Mesothelial cell of epicardium (in vitro differentiated cells): ENCODE measurements at regions not wholly inside any gene's neighbourhood (a gene's known extent, or its start where the extent isn't known, plus 50 kb on each side); places are given as distances from the start of the nearest gene placed in this dataset.
"Not testable (repeated sequence)": the region's sequence is repeated elsewhere in the genome, so short reads cannot be mapped to it uniquely, and the experiment has no call there.

Experiments used
- DNase-seq, 2 experiments: peaks; one replicate each; pipeline ENCODE4 v3.0.0; 2021; ENCODE audit warnings: low spot score in 2 of 2; ENCODE audit not compliant: unreplicated experiment in 2 of 2
- H3K27ac Mint-ChIP-seq: 2 replicates; pipeline ENCODE4 v1.8.0; 2021; ENCODE audit warnings: mixed read lengths
- H3K27me3 Mint-ChIP-seq: 2 replicates; pipeline ENCODE4 v1.8.0; 2021; ENCODE audit warnings: low read depth, mixed read lengths
- H3K36me3 Mint-ChIP-seq: 2 replicates; pipeline ENCODE4 v1.8.0; 2021; ENCODE audit warnings: mixed read lengths
- H3K4me1 Mint-ChIP-seq: 2 replicates; pipeline ENCODE4 v1.8.0; 2021; ENCODE audit warnings: mixed read lengths
- H3K4me3 Mint-ChIP-seq: 2 replicates; pipeline ENCODE4 v1.8.0; 2021; ENCODE audit warnings: mild to moderate bottlenecking, moderate library complexity, mixed read lengths
- H3K9me3 Mint-ChIP-seq: 2 replicates; pipeline ENCODE4 v1.8.0; 2021; ENCODE audit warnings: mixed read lengths
- CTCF ChIP-seq: fragments of 200-600 bp; sonication (generic); IDR thresholded peaks from one replicate; pipeline ENCODE4 v1.5.0; 2021; ENCODE audit warnings: antibody characterized with exemption; ENCODE audit not compliant: unreplicated experiment

GRCh38 chr5:173487300-173487699 lies 129.2 kb downstream of the BOD1 start:
- no peak overlapping the region for H3K27ac Mint-ChIP-seq
- peaks cover 4% of the 10 kb centered on the region for H3K9me3 Mint-ChIP-seq
- H3K36me3 Mint-ChIP-seq, result no peaks in the 10 kb centered on the region
- H3K27me3 Mint-ChIP-seq, result peaks cover 50% of the 10 kb centered on the region
- H3K4me3 Mint-ChIP-seq, result no peak overlapping the region
- no peak for DNase-seq
- peaks cover 3% of the 10 kb centered on the region for H3K4me1 Mint-ChIP-seq
- TF ChIP-seq CTCF, result no peak

- peaks cover 47% of the 10 kb centered on the region for H3K27me3 Mint-ChIP-seq
- no peak for DNase-seq
- no peaks in the 10 kb centered on the region for H3K36me3 Mint-ChIP-seq
- H3K4me1 Mint-ChIP-seq, result peaks cover 3% of the 10 kb centered on the region
- no peak overlapping the region for H3K27ac Mint-ChIP-seq
- no peak overlapping the region for H3K4me3 Mint-ChIP-seq
- no peak for TF ChIP-seq CTCF
- H3K9me3 Mint-ChIP-seq, result peaks cover 4% of the 10 kb centered on the region
Measured at GRCh38 chr5:173486355-173487225, 129.9 kb downstream of the BOD1 start.

- Mint-ChIP-seq H3K4me3 (no peak overlapping the region), H3K27me3 (peaks cover 46% of the 10 kb centered on the region), H3K27ac (no peak overlapping the region), H3K36me3 (no peaks in the 10 kb centered on the region), H3K9me3 (peaks cover 4% of the 10 kb centered on the region), H3K4me1 (peaks cover 3% of the 10 kb centered on the region)
- DNase-seq, result no peak
- TF ChIP-seq CTCF, result no peak
Measured at GRCh38 chr5:173484569-173484968, 131.9 kb downstream of the BOD1 start.

GRCh38 chr5:173483599-173483998 lies 132.9 kb downstream of the BOD1 start:
- not testable (repeated sequence) for H3K4me3 Mint-ChIP-seq, H3K36me3 Mint-ChIP-seq, H3K4me1 Mint-ChIP-seq, H3K9me3 Mint-ChIP-seq, H3K27ac Mint-ChIP-seq, DNase-seq
- H3K27me3 Mint-ChIP-seq, result peaks cover 48% of the 10 kb centered on the region

GRCh38 chr5:173483160-173483559 lies 133.3 kb downstream of the BOD1 start:
- Mint-ChIP-seq H3K4me1 (peaks cover 3% of the 10 kb centered on the region), H3K27ac (no peak overlapping the region), H3K4me3 (no peak overlapping the region), H3K9me3 (no peaks in the 10 kb centered on the region), H3K36me3 (no peaks in the 10 kb centered on the region), H3K27me3 (peaks cover 49% of the 10 kb centered on the region)
- no peak for DNase-seq
- TF ChIP-seq CTCF, result no peak

GRCh38 chr5:173481821-173482220 lies 134.6 kb downstream of the BOD1 start:
- no peak overlapping the region for H3K27ac Mint-ChIP-seq
- H3K27me3 Mint-ChIP-seq, result peaks cover 52% of the 10 kb centered on the region
- no peaks in the 10 kb centered on the region for H3K36me3 Mint-ChIP-seq
- H3K4me3 Mint-ChIP-seq, result no peak overlapping the region
- no peak for TF ChIP-seq CTCF
- DNase-seq, result no peak
- H3K9me3 Mint-ChIP-seq, result no peaks in the 10 kb centered on the region
- peaks cover 3% of the 10 kb centered on the region for H3K4me1 Mint-ChIP-seq
